Stimulated activated CD4-positive, alpha-beta T cell treated with anti-CD3 and anti-CD28 coated beads, Interleukin-4, amount 100 ng/mL, for 48 hours (primary cell): ENCODE measurements at regions not wholly inside any gene's neighbourhood (a gene's known extent, or its start where the extent isn't known, plus 50 kb on each side); places are given as distances from the start of the nearest gene placed in this dataset.

Source experiments
- DNase-seq, 2 donors: peaks; one replicate each; pipeline ENCODE4 v3.0.0-alpha.2; 2020; ENCODE audit warnings: low read depth in 2 of 2

- DNase-seq: no peak
These were observed 270.0 kb downstream of the SLC4A3 start for GRCh38 chr2:219897456-219897855.

DNA sequence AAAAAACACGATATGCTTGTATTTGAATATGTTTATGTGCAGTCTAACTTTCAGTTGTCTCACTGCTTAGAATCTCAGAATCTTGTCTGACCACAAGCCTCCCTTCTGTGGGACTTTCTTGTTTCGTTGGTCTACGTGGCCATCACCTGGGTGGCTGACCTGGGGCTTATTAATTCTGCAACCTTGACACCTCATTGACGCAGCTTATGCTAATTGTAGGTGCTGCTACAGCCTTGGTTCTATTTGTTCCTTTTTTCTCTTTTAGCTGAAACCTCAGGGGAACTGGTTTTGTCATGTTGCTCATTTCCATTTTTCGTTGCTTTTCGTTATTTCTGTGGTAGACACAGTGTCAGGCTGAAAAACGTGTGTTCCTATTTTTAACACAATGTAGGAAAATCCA is 273.7 kb downstream of the SLC4A3 start:
- no peak for DNase-seq

- no peak for DNase-seq
These were observed 275.6 kb downstream of the SLC4A3 start for GRCh38 chr2:219902891-219903552.

- DNase-seq: no peak
These were observed 278.2 kb downstream of the SLC4A3 start for GRCh38 chr2:219905640-219906039.

DNA sequence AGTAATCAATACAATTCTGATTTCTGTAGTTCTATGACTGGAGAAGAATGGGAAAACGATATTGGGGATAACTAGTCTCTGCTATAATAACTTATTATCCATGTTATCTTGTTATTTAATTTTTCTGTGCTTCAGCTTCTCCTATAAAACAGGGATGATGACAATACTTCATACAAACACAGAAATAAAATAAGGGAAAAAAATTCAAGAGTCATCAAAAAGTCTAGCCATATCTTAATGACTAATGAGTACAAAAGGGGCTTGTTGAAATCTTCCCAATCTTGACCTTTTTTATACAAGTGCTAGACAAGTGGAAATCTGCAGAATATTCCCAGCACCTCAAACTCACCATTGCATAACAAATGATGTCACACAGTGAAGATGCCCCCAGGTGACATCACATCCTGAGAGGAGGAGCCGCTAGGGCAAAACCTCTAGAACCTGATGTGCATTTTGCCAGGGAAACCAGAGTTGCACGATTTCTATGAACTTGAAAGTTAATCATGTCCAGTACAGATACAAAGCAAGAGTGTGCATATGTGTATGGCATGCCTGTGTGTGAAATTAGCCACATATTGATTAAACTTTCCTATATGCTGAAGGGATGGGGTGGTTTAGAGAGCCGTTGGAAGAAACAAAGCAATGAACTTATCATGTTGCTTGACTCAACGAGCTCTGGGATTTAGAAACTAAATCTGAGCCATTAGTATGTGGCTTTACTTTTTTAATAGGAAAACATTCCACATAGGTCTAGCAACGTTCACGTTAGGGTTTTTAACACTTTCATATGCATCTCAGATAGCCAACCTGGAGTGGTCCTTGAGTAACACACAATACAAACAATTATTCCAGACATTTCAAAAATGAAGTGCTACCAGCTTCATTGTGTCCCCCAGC is 278.9 kb downstream of the SLC4A3 start:
- DNase-seq: no peak

GRCh38 chr2:219907011-219907365 is 279.6 kb downstream of the SLC4A3 start:
- no peak for DNase-seq

DNA sequence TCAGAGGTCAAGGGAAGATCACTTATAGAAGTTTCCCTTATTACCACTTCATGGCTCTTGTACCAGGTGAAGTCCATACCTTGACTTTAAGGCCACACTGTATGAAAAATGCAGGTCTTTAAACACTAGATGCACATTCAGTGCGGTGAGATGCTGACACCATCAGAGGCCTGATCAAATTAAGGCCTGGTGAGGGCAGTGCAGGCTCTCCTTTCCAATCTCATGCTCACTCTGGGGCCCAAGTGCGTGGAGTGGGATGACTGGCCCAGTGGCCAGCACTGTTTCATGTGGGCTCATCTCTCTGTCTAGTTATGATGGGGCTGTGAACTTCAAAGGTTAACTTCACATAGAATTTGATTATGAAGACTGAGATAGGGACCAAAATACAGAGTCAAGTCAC is 281.1 kb downstream of the SLC4A3 start:
- DNase-seq: no peak

- DNase-seq: no peak
These were observed 284.1 kb downstream of the SLC4A3 start for GRCh38 chr2:219911541-219911940.

GRCh38 chr2:219912491-219912921 is 285.1 kb downstream of the SLC4A3 start:
- DNase-seq: no peak

DNA sequence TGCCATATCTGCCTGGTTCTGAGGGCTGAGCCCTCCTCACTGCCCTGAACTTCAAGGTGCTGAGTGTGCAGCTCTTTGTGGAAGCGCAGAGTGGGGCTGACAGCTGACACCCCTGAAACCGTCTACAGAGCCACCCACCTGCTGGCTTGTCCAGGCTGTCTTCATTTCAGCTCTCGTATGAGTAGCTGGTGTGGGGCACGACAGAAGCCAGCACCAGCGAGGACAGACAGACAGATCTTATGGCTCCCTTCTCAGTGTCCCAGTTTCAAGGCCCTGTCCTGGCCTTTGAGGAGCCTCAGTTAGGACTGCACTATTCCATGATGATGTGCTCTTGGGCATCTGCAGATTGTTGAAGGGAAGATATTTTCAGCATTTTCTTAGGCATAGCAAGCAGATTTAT is 287.1 kb downstream of the SLC4A3 start:
- no peak for DNase-seq

- no peak for DNase-seq
These were observed 288.9 kb downstream of the SLC4A3 start for GRCh38 chr2:219916281-219916680.

- no peak for DNase-seq
These were observed 289.5 kb downstream of the SLC4A3 start for GRCh38 chr2:219916726-219917440.

DNA sequence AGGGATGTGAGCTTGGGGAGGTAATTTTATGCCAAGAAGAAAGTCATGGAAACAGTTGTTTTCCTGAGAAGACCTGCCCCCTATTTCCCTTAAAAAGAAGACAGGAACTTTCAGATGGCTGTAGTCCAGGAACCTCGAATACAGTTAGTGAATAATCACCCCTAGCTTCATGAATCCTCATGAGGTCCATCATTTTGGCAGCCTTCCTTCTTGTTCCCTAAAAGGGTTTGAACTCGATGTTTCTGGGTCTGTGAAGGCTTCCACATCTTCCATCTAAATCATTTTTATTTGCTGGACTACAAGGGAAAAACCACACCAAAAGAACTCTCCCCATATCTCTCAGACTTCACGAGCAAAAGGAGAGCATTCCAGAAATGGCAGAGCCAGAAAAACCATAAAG is 290.8 kb downstream of the SLC4A3 start:
- DNase-seq: no peak

GRCh38 chr2:219918944-219919343 is 291.5 kb downstream of the SLC4A3 start:
- no peak for DNase-seq

- DNase-seq: no peak
These were observed 292.1 kb downstream of the SLC4A3 start for GRCh38 chr2:219919506-219919905.

GRCh38 chr2:219929835-219930234 is 302.4 kb downstream of the SLC4A3 start:
- no peak for DNase-seq

GRCh38 chr2:219939647-219940046 is 312.2 kb downstream of the SLC4A3 start:
- DNase-seq: no peak

GRCh38 chr2:219944866-219945265 is 317.4 kb downstream of the SLC4A3 start:
- DNase-seq: no peak

DNA sequence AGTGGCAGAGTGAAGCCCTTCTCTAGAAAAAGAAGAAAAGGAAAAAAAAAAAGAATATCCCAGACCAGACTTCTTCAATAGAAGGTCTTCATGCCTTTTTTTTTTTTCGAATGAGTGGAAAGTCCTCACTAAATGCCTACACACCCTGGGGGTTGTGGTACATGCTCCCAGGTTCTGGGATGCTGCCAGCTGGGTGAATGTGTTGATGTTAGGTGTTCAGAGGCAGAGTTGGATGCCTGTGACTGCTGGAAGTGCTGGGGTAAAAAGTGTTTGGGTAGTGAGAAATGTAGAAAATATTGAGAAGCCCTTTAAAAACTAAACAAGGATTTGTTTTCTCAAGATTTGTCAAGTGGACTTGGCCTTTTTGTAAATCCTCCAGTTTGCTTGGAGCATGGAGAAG is 318.6 kb downstream of the SLC4A3 start:
- no peak for DNase-seq

- no peak for DNase-seq
These were observed 319.1 kb downstream of the SLC4A3 start for GRCh38 chr2:219946529-219946928.

GRCh38 chr2:219947575-219947974 is 320.1 kb downstream of the SLC4A3 start:
- DNase-seq: no peak

DNA sequence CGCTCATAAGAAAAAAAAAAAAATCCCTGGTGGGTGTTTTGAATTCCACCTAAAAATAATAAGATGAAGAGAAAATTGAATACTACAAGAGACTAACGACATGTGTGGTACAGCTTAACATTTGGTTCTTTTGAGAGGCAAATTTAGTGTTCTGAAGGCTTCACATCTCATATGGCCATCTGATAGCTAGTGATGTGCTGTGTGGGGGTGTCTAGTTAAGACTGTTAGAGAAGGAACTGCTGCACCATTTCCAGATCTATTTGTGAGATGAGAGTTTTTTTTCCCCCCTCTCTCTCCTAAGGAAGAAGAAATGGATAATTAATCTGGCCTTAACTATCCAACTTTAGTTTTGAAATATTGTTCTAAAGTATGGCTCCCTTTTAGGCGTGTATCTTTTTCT is 321.6 kb downstream of the SLC4A3 start:
- no peak for DNase-seq

DNA sequence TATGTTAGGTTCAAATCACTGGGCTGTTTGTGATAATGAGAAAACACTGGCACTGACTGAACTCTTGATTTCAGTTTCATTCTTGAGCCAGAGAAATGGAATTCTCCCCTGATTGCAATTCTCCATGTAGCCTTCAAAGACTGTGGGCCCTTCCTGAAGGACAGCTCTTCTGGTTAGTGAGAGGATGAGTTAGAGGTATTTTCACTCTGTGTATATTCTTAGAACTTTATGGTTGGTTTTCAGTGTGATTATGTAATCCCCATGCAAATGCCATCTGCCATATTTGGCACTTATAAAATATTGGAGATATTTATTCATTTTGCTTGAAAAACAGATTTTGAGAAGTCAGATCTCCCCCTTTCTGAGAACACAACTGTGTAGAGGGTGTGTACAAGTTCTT is 323.7 kb downstream of the SLC4A3 start:
- no peak for DNase-seq
